Left cardiac atrium (tissue), 4 donors: ENCODE measurements at regions not wholly inside any gene's neighbourhood (a gene's known extent, or its start where the extent isn't known, plus 50 kb on each side); places are given as distances from the start of the nearest gene placed in this dataset.

Source experiments
- ATAC-seq, 2 donors: fragments of 200-7000 bp; cut with Tn5 transposase; one replicate each; pipeline ENCODE4 v1.9.1; 2020; ENCODE audit warnings: mild to moderate bottlenecking in 2 of 2, moderate library complexity in 2 of 2
- DNase-seq: peaks from one replicate; pipeline ENCODE4 v3.0.0-alpha.2; 2020
- intact Hi-C, 2 donors: fragments of 100-400 bp; cut with DNase I; formaldehyde crosslinking; loops; one replicate each; pipeline versions ENCODE4 v1.14.1 to v1.15.1; 2022 to 2023
- donor health status: DM: no; HTN: yes; CAD: no.
- donor health status: DM: no; HTN: yes; CAD: no; lungs with severe emphysema.
- donor health status: DM: yes; HTN: yes; CAD: no.
- donor health status: Dilated cardiomyopathy.

DNA sequence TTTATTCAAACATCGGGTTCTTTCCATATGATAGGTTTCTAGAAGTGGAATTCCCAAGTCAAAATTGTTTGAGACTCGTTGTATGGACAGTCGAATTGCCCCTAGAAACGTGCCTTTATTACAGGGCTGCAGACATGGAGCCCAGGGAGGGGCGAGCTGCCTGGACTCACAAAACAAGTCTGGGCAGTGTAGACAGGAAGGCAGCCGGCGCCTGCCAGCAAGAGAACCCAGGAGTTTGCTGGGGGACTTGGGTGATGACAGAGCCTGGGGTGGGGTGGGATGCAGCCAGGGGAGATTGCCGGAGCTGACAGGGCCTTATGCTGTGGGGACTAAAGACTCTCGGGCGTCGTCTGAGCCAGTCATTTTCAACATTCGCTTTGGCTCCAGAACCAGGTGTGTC is 107.4 kb upstream of the MSX1 start:
- intact Hi-C loops = no loop called here
- ATAC-seq (no peak), DNase-seq (no peak)

DNA sequence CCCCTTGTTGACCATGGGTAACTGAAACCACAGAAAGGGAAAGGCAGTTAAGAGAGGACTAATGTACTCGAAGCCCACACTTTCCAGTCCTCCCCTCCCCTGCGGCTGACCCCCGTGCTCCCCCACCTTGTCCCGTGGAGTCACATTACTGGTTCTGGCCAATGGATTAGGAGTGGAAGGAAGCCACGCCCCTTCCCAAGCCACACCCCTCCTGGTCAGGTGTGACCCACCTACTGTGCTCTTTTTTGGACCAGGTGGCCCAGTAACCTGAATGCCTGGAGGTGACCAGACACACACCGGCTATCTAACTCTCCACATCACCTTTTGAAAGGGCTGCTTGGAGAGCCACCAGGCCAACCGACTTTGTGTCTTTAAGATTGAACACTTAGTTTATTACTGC is 109.3 kb upstream of the MSX1 start:
- DNase-seq = no peak
- intact Hi-C loops = no loop called here
- no peak for ATAC-seq

DNA sequence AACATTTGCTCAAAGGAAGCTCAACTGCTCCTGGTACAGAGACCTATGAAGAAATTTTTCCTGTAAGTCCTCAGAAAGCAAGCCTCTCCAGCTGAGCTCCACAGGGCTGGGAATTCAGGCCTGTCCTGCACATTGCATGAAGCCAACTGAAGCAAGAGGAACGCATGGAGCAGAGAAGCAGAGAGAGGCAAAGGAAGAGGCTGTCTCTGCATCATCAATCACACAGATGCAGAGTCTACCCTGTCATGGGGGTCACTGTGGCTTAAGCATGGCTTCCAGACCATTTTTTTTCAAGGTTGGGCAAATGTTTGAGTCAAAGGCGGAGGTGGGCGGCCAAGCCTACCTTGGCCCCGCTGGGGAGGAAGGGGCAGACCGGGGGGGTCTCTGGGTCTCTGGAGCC is 110.3 kb upstream of the MSX1 start:
- intact Hi-C loops = no loop called here
- no peak for ATAC-seq
- DNase-seq = no peak

DNA sequence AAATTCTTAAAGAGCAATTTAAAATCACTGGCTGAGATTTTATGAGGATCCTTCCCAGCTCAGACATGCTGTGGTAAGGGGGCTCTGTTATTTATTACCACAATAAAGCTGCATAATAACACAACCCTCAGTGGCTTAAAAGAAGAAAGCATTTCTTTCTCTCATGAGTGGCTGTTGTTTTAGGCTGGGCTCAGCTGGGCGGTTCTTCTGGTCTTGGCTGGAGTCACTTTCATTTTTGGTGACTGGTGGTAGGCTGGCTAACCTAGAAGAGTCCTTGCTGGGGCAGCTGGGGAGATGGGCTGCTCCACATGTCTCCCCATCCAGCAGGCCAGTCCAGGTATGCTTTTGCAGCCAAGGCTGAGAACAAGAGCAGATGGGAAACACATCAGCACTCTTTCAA is 113.0 kb upstream of the MSX1 start:
- intact Hi-C loops = no loop called here
- ATAC-seq (no peak), DNase-seq (no peak)

DNA sequence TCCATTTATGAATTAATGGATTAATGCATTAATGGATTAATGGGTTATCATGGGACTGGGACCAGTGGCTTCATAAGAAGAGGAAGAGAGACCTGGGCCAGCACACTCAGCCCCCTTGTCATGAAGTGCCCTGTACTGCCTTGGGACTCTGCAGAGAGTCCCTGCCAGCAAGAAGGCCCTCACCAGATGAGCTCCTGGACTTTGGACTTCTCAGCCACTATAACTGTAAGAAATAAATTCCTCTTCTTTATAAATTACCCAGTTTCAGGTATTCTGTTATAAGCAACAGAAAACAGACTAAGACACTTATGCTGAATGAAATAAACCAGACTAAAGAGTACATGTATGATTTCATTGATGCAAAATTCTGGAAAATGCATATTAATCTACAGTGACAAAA is 119.4 kb upstream of the MSX1 start:
- ATAC-seq (no peak), DNase-seq (no peak)
- intact Hi-C loops = no loop called here

DNA sequence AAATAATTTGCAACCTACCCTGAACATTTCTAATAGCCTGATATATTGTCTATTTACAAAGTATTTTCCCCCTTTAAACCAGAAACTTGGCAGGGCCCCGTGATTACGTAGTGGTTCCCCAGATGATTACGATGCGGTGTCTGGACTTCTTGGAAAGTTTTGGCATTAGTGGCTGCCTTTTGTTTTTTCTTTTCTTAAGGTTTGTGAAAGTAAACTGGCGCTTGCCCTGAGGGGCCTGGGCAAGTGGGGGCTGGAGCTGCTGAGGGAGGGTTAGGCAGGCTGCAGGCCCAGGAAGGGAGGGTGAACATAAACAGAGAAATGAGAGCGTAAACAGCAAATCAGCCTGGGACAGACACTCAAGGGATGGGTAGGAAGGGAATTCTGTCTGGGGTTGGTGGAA is 123.6 kb upstream of the MSX1 start:
- DNase-seq (no peak), ATAC-seq (no peak)
- intact Hi-C loops = no loop called here

- intact Hi-C loops = no loop called here
- DNase-seq (no peak), ATAC-seq (no peak)
Observed at GRCh38 chr4:4735136-4735750, 124.2 kb upstream of the MSX1 start.

DNA sequence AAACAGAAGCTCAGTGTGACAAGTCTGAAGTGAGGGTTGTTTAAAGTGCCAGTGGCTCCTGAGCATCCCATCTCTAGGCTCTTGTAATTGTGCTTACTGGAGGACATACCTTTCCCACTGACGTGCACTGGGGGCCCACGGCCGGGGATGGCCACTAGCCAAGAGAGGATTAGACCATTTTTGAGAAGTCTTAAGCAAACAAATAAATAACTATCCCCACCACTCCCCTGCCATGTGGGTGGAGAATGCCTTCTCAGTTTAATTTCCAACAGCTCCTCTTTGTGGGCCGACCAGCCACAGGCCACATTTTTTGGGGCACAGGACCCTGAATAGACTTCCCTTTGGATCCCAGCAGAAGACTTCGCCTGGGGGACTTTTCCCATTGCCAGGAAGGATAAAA is 125.0 kb upstream of the MSX1 start:
- DNase-seq = no peak
- intact Hi-C loops = no loop called here
- no peak for ATAC-seq

GRCh38 chr4:4733663-4734062 is 125.8 kb upstream of the MSX1 start:
- DNase-seq (no peak), ATAC-seq (no peak)
- intact Hi-C loops = no loop called here

GRCh38 chr4:4730249-4730648 is 129.2 kb upstream of the MSX1 start:
- ATAC-seq = no peak
- intact Hi-C loops = no loop called here

GRCh38 chr4:4729206-4729605 is 130.3 kb upstream of the MSX1 start:
- intact Hi-C loops = no loop called here
- DNase-seq (no peak), ATAC-seq (no peak)

More at GRCh38 chr4:4730249-4730648, 129.2 kb upstream of the MSX1 start:
- no peak for DNase-seq

- intact Hi-C loops = no loop called here
- DNase-seq = no peak
- no peak for ATAC-seq
Observed at GRCh38 chr4:4727536-4727935, 131.9 kb upstream of the MSX1 start.

GRCh38 chr4:4726051-4726450 is 133.4 kb upstream of the MSX1 start:
- no peak for DNase-seq
- intact Hi-C loops = no loop called here

GRCh38 chr4:4724321-4724720 is 135.1 kb upstream of the MSX1 start:
- intact Hi-C loops = no loop called here

More at GRCh38 chr4:4726051-4726450, 133.4 kb upstream of the MSX1 start:
- no peak for ATAC-seq

GRCh38 chr4:4721636-4722035 is 137.8 kb upstream of the MSX1 start:
- intact Hi-C loops = no loop called here
- ATAC-seq (no peak), DNase-seq (no peak)

More at GRCh38 chr4:4724321-4724720, 135.1 kb upstream of the MSX1 start:
- ATAC-seq (no peak), DNase-seq (no peak)

DNA sequence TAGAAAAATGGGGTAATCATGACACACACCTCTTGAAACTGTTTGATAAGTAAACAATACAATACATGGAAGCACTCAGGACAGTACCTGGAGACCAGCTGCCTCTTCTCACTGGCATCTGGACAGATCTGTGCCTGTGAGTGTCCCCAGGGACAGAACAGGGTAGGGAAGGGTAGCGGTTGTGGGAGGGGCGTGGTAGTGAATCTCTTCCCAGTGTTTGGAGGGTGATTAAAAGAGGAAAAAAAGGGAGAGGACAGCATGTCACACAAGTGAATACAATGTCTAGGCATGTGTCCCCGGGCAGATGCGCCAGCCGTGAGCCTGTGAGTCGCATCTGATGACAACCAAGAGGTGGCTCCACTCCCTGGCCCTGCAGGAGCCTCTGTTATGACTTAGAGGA is 138.8 kb upstream of the MSX1 start:
- no peak for ATAC-seq
- DNase-seq = no peak
- intact Hi-C loops = no loop called here

- DNase-seq (no peak), ATAC-seq (no peak)
- intact Hi-C loops = no loop called here
Observed at GRCh38 chr4:4719436-4719835, 140.0 kb upstream of the MSX1 start.

DNA sequence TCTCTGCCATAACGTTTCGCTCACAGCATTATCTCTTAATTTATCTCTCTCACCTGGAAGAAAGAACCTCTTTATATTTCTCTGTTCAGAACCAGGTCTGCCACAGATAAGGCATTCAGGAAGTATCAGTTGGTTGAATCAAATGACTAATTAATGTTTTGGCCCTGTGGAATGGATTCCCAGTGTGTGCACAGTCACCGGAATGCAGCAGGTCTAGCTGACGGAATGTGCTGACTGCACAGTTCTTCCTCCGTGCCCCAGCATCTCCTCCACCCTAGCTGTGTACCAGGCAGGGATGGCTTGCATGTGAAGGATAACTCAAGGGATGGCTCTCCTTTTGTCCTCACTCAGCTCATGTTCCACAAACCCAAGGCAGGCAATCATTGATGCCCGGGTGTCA is 141.8 kb upstream of the MSX1 start:
- no peak for DNase-seq
- intact Hi-C loops = no loop called here

GRCh38 chr4:4714331-4714730 is 145.1 kb upstream of the MSX1 start:
- ATAC-seq (no peak), DNase-seq (no peak)
- intact Hi-C loops = no loop called here

More for the DNA sequence above, 141.8 kb upstream of the MSX1 start:
- no peak for ATAC-seq

- no peak for ATAC-seq
- no peak for DNase-seq
- intact Hi-C loops = no loop called here
Observed at GRCh38 chr4:4712800-4713528, 146.5 kb upstream of the MSX1 start.

GRCh38 chr4:4711902-4712301 is 147.6 kb upstream of the MSX1 start:
- intact Hi-C loops = no loop called here
- ATAC-seq (no peak), DNase-seq (no peak)
